ENCODE measurements at regions not wholly inside any gene's neighbourhood (a gene's known extent, or its start where the extent isn't known, plus 50 kb on each side); places are given as distances from the start of the nearest gene placed in this dataset.

DNA sequence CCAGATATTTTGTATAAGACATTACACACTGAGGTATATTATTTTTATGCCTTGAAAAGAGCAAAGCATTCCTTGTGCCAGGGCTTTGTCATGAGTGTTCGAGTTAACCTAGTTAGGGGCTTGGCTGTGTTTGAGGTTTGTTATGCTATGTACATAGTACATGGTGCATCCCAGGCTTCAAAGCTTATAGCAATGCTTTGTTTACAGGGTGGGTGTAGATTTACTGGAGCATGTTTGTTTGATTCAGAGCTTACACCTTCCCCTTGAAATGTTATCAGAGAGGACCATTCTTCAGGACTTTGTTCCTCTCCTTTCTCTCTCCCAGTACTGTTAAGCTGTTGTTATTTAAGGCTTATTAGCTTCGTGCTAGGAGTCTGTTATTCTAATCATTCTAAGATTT is 738.7 kb upstream of the LRRTM4 start (continued):
- TF ChIP-seq TOE1 (CRISPR knock-in tag; IDR thresholded peaks at IDR 0.05) = no peak
- TF ChIP-seq TEF (CRISPR knock-in tag; IDR thresholded peaks at IDR 0.05) = no peak
- TF ChIP-seq, protein P1, sequence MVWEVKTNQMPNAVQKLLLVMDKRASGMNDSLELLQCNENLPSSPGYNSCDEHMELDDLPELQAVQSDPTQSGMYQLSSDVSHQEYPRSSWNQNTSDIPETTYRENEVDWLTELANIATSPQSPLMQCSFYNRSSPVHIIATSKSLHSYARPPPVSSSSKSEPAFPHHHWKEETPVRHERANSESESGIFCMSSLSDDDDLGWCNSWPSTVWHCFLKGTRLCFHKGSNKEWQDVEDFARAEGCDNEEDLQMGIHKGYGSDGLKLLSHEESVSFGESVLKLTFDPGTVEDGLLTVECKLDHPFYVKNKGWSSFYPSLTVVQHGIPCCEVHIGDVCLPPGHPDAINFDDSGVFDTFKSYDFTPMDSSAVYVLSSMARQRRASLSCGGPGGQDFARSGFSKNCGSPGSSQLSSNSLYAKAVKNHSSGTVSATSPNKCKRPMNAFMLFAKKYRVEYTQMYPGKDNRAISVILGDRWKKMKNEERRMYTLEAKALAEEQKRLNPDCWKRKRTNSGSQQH (CRISPR knock-in tag; IDR thresholded peaks at IDR 0.05; ENCODE audit: low read depth) = 0 out of 2 replicates have a peak, but pooled peaks have one; percentile 54
- TF ChIP-seq MIXL1 (CRISPR knock-in tag; IDR thresholded peaks at IDR 0.05) = peak; percentile 89
- TF ChIP-seq STAG1 (CRISPR knock-in tag; IDR thresholded peaks at IDR 0.05) = no peak
- TF ChIP-seq ZNF512B (CRISPR knock-in tag; IDR thresholded peaks at IDR 0.05; ENCODE audit: borderline replicate concordance) = peak; percentile 50; the same call in 1 of the 2 replicates
- TF ChIP-seq SP1 (IDR thresholded peaks at IDR 0.05) = no peak
- TF ChIP-seq SP1 (CRISPR knock-in tag; IDR thresholded peaks at IDR 0.05) = no peak
- peak; percentile 86; the same call in 1 of the 2 replicates for TF ChIP-seq ZNF331 (CRISPR knock-in tag; IDR thresholded peaks at IDR 0.05)
- TF ChIP-seq BATF2 (CRISPR knock-in tag; IDR thresholded peaks at IDR 0.05) = no peak
- no peak for TF ChIP-seq LCORL (IDR thresholded peaks at IDR 0.05)
- 0 out of 2 replicates have a peak, but pooled peaks have one; percentile 64 for TF ChIP-seq LCORL (CRISPR knock-in tag; IDR thresholded peaks at IDR 0.05)
- no peak for TF ChIP-seq CREB3 (CRISPR knock-in tag; IDR thresholded peaks at IDR 0.05)
- TF ChIP-seq PRPF4 (IDR thresholded peaks at IDR 0.05; ENCODE audit: low read depth, low read length, poor library complexity, severe bottlenecking) = no peak
- TF ChIP-seq ZNF235 (CRISPR knock-in tag; IDR thresholded peaks at IDR 0.05; ENCODE audit: borderline replicate concordance) = no peak
- TF ChIP-seq, protein P2, sequence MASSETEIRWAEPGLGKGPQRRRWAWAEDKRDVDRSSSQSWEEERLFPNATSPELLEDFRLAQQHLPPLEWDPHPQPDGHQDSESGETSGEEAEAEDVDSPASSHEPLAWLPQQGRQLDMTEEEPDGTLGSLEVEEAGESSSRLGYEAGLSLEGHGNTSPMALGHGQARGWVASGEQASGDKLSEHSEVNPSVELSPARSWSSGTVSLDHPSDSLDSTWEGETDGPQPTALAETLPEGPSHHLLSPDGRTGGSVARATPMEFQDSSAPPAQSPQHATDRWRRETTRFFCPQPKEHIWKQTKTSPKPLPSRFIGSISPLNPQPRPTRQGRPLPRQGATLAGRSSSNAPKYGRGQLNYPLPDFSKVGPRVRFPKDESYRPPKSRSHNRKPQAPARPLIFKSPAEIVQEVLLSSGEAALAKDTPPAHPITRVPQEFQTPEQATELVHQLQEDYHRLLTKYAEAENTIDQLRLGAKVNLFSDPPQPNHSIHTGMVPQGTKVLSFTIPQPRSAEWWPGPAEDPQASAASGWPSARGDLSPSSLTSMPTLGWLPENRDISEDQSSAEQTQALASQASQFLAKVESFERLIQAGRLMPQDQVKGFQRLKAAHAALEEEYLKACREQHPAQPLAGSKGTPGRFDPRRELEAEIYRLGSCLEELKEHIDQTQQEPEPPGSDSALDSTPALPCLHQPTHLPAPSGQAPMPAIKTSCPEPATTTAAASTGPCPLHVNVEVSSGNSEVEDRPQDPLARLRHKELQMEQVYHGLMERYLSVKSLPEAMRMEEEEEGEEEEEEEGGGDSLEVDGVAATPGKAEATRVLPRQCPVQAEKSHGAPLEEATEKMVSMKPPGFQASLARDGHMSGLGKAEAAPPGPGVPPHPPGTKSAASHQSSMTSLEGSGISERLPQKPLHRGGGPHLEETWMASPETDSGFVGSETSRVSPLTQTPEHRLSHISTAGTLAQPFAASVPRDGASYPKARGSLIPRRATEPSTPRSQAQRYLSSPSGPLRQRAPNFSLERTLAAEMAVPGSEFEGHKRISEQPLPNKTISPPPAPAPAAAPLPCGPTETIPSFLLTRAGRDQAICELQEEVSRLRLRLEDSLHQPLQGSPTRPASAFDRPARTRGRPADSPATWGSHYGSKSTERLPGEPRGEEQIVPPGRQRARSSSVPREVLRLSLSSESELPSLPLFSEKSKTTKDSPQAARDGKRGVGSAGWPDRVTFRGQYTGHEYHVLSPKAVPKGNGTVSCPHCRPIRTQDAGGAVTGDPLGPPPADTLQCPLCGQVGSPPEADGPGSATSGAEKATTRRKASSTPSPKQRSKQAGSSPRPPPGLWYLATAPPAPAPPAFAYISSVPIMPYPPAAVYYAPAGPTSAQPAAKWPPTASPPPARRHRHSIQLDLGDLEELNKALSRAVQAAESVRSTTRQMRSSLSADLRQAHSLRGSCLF (CRISPR knock-in tag; IDR thresholded peaks at IDR 0.05; ENCODE audit: borderline replicate concordance) = no peak
- no peak for TF ChIP-seq SIN3B (IDR thresholded peaks at IDR 0.05; ENCODE audit: low read length)
- no peak for TF ChIP-seq POLR2A (IDR thresholded peaks at IDR 0.05; ENCODE audit: insufficient read depth in 1 of 2, low read depth in 2 of 2, low read length in 2 of 2)
- 0 out of 2 replicates have a peak, but pooled peaks have one; percentile 53 for TF ChIP-seq KLF6 (CRISPR knock-in tag; IDR thresholded peaks at IDR 0.05)
- TF ChIP-seq RARG (CRISPR knock-in tag; IDR thresholded peaks at IDR 0.05; ENCODE audit: low read depth) = no peak
- no peak for TF ChIP-seq FOXC1 (CRISPR knock-in tag; IDR thresholded peaks at IDR 0.05; ENCODE audit: borderline replicate concordance)

Measured in HepG2 (cell line).